ENCODE measurements at regions not wholly inside any gene's neighbourhood (a gene's known extent, or its start where the extent isn't known, plus 50 kb on each side); places are given as distances from the start of the nearest gene placed in this dataset.

DNA sequence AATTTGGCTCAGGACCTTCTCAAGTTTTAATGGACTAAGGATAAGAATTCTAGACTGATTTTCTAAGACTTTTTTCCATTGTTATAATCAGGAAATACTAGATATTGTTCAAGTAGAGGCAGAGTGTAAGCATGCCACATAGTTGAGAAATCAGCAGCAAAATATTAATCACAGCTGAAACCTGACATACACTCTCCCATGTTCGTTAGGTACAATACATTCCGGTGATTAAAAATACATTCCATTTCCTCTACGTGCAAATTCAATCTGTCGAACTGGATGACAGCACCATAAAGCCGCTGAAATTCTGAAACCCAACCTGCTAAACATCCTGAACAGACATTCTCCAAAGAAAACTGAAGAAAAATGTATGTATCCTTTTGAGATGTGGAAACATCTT is 587.6 kb upstream of the DIPK2B start:
- TF ChIP-seq, protein P1, sequence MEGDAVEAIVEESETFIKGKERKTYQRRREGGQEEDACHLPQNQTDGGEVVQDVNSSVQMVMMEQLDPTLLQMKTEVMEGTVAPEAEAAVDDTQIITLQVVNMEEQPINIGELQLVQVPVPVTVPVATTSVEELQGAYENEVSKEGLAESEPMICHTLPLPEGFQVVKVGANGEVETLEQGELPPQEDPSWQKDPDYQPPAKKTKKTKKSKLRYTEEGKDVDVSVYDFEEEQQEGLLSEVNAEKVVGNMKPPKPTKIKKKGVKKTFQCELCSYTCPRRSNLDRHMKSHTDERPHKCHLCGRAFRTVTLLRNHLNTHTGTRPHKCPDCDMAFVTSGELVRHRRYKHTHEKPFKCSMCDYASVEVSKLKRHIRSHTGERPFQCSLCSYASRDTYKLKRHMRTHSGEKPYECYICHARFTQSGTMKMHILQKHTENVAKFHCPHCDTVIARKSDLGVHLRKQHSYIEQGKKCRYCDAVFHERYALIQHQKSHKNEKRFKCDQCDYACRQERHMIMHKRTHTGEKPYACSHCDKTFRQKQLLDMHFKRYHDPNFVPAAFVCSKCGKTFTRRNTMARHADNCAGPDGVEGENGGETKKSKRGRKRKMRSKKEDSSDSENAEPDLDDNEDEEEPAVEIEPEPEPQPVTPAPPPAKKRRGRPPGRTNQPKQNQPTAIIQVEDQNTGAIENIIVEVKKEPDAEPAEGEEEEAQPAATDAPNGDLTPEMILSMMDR (IDR thresholded peaks at IDR 0.05; ENCODE audit: low read depth, low read length) = no peak
- TF ChIP-seq POLR2A (IDR thresholded peaks at IDR 0.05; ENCODE audit: extremely low read depth, insufficient read length) = no peak

Data from NB4 (cell line).